ENCODE measurements at regions not wholly inside any gene's neighbourhood (a gene's known extent, or its start where the extent isn't known, plus 50 kb on each side); places are given as distances from the start of the nearest gene placed in this dataset.

DNA sequence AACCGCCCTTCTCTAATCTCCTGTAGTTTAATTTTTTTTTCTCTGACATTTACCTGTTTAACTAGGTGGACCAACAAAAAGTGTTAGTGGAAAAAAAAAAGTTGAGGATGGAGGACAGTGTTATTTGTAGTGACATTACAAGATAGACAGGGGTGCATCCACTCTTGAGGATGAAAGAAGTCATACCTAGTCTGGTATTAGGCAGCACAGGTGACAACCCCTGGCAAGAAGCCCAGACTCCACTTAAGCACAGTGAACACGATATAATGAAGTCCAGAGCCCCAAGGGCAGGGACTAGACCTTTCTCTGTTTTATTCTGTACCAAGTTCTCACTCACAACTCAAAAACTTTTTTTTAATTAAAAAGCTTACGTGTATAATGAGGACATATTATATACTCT lies 268.4 kb downstream of the GPR37 start:
- WGBS: 39% methylated on average over 3 of the region's 3 CpGs
- Histone ChIP-seq H3K9me3 (no peaks in the 10 kb centered on the region), H3K4me3 (no peak overlapping the region), H3K36me3 (no peaks in the 10 kb centered on the region), H3K4me1 (no peaks in the 10 kb centered on the region), H3K27ac (no peak overlapping the region), H3K27me3 (no peaks in the 10 kb centered on the region)
- DNase-seq (ENCODE audit: low spot score in 2 of 2): no peak
- TF ChIP-seq, protein P1, sequence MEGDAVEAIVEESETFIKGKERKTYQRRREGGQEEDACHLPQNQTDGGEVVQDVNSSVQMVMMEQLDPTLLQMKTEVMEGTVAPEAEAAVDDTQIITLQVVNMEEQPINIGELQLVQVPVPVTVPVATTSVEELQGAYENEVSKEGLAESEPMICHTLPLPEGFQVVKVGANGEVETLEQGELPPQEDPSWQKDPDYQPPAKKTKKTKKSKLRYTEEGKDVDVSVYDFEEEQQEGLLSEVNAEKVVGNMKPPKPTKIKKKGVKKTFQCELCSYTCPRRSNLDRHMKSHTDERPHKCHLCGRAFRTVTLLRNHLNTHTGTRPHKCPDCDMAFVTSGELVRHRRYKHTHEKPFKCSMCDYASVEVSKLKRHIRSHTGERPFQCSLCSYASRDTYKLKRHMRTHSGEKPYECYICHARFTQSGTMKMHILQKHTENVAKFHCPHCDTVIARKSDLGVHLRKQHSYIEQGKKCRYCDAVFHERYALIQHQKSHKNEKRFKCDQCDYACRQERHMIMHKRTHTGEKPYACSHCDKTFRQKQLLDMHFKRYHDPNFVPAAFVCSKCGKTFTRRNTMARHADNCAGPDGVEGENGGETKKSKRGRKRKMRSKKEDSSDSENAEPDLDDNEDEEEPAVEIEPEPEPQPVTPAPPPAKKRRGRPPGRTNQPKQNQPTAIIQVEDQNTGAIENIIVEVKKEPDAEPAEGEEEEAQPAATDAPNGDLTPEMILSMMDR (IDR thresholded peaks at IDR 0.05): no peak
- TF ChIP-seq EP300 (IDR thresholded peaks at IDR 0.05) (no peak), POLR2A (IDR thresholded peaks at IDR 0.05) (no peak), POLR2AphosphoS5 (IDR thresholded peaks at IDR 0.05) (no peak)

DNA sequence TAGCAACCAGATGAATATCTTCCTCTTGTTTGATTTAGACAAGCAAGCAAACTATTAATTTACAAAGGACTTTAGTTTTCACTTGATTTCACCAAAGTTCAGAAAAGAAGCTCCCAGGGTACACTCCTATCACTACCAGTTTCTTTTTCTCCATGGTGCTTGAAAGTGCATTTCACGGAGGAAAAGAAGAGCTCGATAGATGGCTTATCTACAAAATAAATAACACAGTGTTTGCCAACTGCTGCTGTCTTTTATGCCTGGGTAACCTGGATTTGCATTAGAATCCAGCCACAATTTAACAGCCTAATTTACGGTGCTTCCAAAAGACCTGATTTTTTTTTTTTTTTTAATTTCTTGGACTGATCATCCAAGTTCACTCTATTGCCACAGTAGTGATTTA lies 275.7 kb downstream of the GPR37 start:
- Histone ChIP-seq H3K4me1 (no peaks in the 10 kb centered on the region), H3K9me3 (no peaks in the 10 kb centered on the region), H3K27me3 (no peaks in the 10 kb centered on the region), H3K36me3 (no peaks in the 10 kb centered on the region), H3K4me3 (no peak overlapping the region), H3K27ac (no peak overlapping the region)
- DNase-seq (ENCODE audit: low spot score in 2 of 2): no peak
- TF ChIP-seq POLR2AphosphoS5 (IDR thresholded peaks at IDR 0.05) (no peak), EP300 (IDR thresholded peaks at IDR 0.05) (no peak), POLR2A (IDR thresholded peaks at IDR 0.05) (no peak)
- TF ChIP-seq, protein P1 (IDR thresholded peaks at IDR 0.05): no peak
- WGBS: 46% methylated on average over 3 of the region's 3 CpGs

DNA sequence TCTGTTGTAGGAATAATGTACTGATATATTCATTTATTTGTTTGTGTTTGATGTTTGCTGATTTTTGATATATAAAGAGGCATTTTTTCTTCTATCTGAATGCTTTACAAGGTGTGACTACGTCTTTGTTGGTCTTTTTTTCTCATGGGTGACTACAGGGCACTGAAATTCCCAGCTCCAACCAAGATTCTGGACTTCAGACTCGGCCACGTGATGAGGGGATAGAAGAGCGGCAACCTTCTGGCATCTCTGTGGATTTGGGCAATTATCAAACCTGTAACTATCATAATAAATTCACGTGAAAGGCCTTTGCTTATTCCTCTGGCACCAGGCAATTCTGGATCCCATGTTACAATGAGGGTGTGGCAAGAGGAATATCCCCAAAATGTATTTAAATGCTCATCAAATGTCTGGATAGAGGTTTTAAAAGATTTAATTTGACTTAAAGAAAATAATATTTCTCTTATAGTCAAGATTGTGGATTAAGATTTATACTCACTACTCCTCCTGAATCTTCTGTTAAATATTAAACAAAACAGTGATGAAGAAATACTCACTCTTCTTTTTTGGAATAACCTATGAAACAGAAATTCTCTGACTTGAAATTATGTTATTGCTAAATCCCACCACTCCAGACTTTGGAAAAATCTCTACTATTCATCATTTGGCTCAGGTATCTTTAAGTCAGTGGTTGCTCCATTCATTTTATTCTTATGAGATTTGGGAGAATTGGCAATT lies 276.3 kb downstream of the GPR37 start:
- no peaks in the 10 kb centered on the region for H3K4me1 ChIP-seq
- DNase-seq (ENCODE audit: low spot score in 2 of 2): no peak
- no peak overlapping the region for H3K4me3 ChIP-seq
- WGBS: 71% methylated on average over 5 of the region's 5 CpGs
- TF ChIP-seq, protein P1 (IDR thresholded peaks at IDR 0.05): no peak
- no peak for TF ChIP-seq POLR2A (IDR thresholded peaks at IDR 0.05)
- TF ChIP-seq EP300 (IDR thresholded peaks at IDR 0.05): no peak
- H3K36me3 ChIP-seq: no peaks in the 10 kb centered on the region
- no peaks in the 10 kb centered on the region for H3K9me3 ChIP-seq
- H3K27ac ChIP-seq: no peak overlapping the region
- no peaks in the 10 kb centered on the region for H3K27me3 ChIP-seq

DNA sequence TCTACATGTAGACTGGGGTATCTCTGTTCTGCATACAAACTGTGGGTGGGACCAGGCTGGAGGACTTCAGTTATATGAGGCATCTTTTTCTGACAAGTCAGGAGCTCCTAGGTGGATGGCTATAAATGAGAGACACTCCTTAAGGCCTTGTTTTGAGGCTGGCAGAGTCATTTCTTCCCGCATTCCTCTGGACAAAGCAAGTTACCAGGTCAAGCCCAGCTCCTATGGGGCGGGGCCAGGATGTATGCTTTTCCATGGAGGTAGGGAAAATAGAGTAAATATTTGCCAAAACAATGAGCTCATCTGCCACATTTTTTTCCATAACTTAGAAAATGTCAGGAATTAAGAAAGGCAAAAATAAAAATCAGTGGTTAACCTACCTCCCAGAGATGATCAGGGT lies 283.4 kb downstream of the GPR37 start:
- WGBS: 84% methylated on average over 2 of the region's 2 CpGs
- no peaks in the 10 kb centered on the region for H3K4me1 ChIP-seq
- DNase-seq (ENCODE audit: low spot score in 2 of 2): no peak
- no peak overlapping the region for H3K4me3 ChIP-seq
- no peaks in the 10 kb centered on the region for H3K9me3 ChIP-seq
- no peak for TF ChIP-seq POLR2AphosphoS5 (IDR thresholded peaks at IDR 0.05)
- TF ChIP-seq POLR2A (IDR thresholded peaks at IDR 0.05): no peak
- no peak for TF ChIP-seq EP300 (IDR thresholded peaks at IDR 0.05)
- TF ChIP-seq, protein P1 (IDR thresholded peaks at IDR 0.05): no peak
- no peaks in the 10 kb centered on the region for H3K27me3 ChIP-seq
- H3K27ac ChIP-seq: no peak overlapping the region
- H3K36me3 ChIP-seq: no peaks in the 10 kb centered on the region

DNA sequence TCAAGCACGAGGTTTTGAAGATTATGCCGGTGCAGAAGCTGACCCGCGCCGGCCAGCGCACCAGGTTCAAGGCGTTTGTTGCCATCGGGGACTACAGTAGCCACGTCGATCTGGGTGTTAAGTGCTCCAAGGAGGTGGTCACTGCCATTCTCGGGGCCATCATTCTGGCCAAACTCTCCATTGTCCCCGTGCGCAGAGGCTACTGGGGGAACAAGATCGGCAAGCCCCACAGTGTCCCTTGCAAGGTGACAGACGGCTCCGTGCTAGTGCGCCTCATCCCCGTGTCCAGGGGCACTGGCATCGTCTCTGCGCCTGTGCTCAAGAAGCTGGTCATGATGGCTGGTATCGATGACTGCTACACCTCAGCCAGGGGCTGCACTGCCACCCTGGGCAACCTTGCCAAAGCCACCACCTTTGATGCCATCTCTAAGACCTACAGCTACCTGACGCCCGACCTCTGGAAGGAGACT lies 284.7 kb downstream of the GPR37 start:
- Histone ChIP-seq H3K4me1 (no peaks in the 10 kb centered on the region), H3K4me3 (no peak overlapping the region), H3K9me3 (no peaks in the 10 kb centered on the region), H3K27me3 (no peaks in the 10 kb centered on the region), H3K36me3 (no peaks in the 10 kb centered on the region), H3K27ac (no peak overlapping the region)
- no peak for DNase-seq (ENCODE audit: low spot score in 2 of 2)
- TF ChIP-seq POLR2A (IDR thresholded peaks at IDR 0.05): no peak
- no peak for TF ChIP-seq POLR2AphosphoS5 (IDR thresholded peaks at IDR 0.05)
- TF ChIP-seq EP300 (IDR thresholded peaks at IDR 0.05): no peak
- TF ChIP-seq, protein P1 (IDR thresholded peaks at IDR 0.05): no peak
- WGBS: 91% methylated on average over 17 of the region's 23 CpGs

Data from suprapubic skin (tissue), 4 donors.